Suprapubic skin (tissue), 3 donors: ENCODE measurements at regions not wholly inside any gene's neighbourhood (a gene's known extent, or its start where the extent isn't known, plus 50 kb on each side); places are given as distances from the start of the nearest gene placed in this dataset.

Experiments used
- CTCF ChIP-seq, 2 donors: fragments of 200-600 bp in 1 of 2; fragments of 450-650 bp in 1 of 2; sonication (generic) in 1 of 2; IDR thresholded peaks; one replicate each; pipeline ENCODE4 v1.5.1; 2016 to 2019; ENCODE audit warnings: antibody characterized with exemption in 2 of 2, mild to moderate bottlenecking in 1 of 2, moderate library complexity in 1 of 2
- POLR2AphosphoS5 ChIP-seq, 3 donors: sonication (generic); formaldehyde crosslinking; IDR thresholded peaks; one replicate each; pipeline ENCODE4 v1.6.1; 2017; ENCODE audit warnings: antibody characterized with exemption in 3 of 3

GRCh38 chr3:11954312-11954934, 49.8 kb upstream of the SYN2 start:
- TF ChIP-seq CTCF (IDR thresholded peaks at IDR 0.05) (no peak), POLR2AphosphoS5 (IDR thresholded peaks at IDR 0.05) (no peak)
